Neural cell (in vitro differentiated cells): ENCODE measurements at regions not wholly inside any gene's neighbourhood (a gene's known extent, or its start where the extent isn't known, plus 50 kb on each side); places are given as distances from the start of the nearest gene placed in this dataset.

Experiments
- H2AFZ ChIP-seq: fragments of 200-600, 300-800 bp; sonication (generic), shearing (Covaris generic); 2 replicates; pipeline ENCODE4 v1.6.0; 2014; ENCODE audit warnings: low read depth, mild to moderate bottlenecking, antibody characterized with exemption, low read length, moderate library complexity
- H3F3A ChIP-seq: fragments of 200-600 bp; shearing (Covaris generic); 2 replicates; pipeline ENCODE4 v1.6.1; 2016; ENCODE audit warnings: mild to moderate bottlenecking, moderate library complexity, mixed read lengths, antibody characterized with exemption, low read length; ENCODE audit not compliant: insufficient read depth, poor library complexity, severe bottlenecking
- H3K27ac ChIP-seq: fragments of 200-600, 300-800 bp; sonication (generic), shearing (Covaris generic); 2 replicates; pipeline ENCODE4 v1.5.1; 2014; ENCODE audit warnings: mild to moderate bottlenecking, low read length, moderate library complexity
- H3K27me3 ChIP-seq: fragments of 300-800, 200-600 bp; sonication (generic), shearing (Covaris generic); 2 replicates; pipeline ENCODE4 v1.6.0; 2014; ENCODE audit warnings: mild to moderate bottlenecking, low read depth, low read length, moderate library complexity; ENCODE audit not compliant: insufficient read depth
- H3K36me3 ChIP-seq: fragments of 300-800, 200-600 bp; sonication (generic), shearing (Covaris generic); 2 replicates; pipeline ENCODE4 v1.5.1; 2014; ENCODE audit warnings: mild to moderate bottlenecking, antibody characterized with exemption, low read length, moderate library complexity; ENCODE audit not compliant: insufficient read depth
- H3K4me2 ChIP-seq: fragments of 300-800, 200-600 bp; sonication (generic), shearing (Covaris generic); 2 replicates; pipeline ENCODE4 v1.6.0; 2014; ENCODE audit warnings: mild to moderate bottlenecking, low read length
- H3K4me3 ChIP-seq: fragments of 300-800, 200-600 bp; sonication (generic), shearing (Covaris generic); 2 replicates; pipeline ENCODE4 v1.5.1; 2014; ENCODE audit warnings: mild to moderate bottlenecking, low read length, moderate library complexity
- H3K79me2 ChIP-seq: fragments of 200-600 bp; shearing (Covaris generic); replicated peaks from 2 replicates; pipeline ENCODE4 v1.6.0; 2014; ENCODE audit warnings: mild to moderate bottlenecking, low read length, moderate library complexity; ENCODE audit not compliant: insufficient read depth
- H3K9ac ChIP-seq: fragments of 300-800, 200-600 bp; sonication (generic), shearing (Covaris generic); 2 replicates; pipeline ENCODE4 v1.6.1; 2016; ENCODE audit warnings: mild to moderate bottlenecking, low read length, mixed read lengths
- H3K9me2 ChIP-seq: fragments of 200-600 bp; shearing (Covaris generic); 2 replicates; pipeline ENCODE4 v1.6.1; 2016; ENCODE audit warnings: mild to moderate bottlenecking, low read length, mixed read lengths; ENCODE audit not compliant: insufficient read depth
- H3K9me3 ChIP-seq: fragments of 200-600, 300-800 bp; sonication (generic), shearing (Covaris generic); 2 replicates; pipeline ENCODE4 v1.6.1; 2016; ENCODE audit warnings: mild to moderate bottlenecking, mixed run types, low read length, moderate library complexity, mixed read lengths
- H4K20me1 ChIP-seq: fragments of 200-600 bp; shearing (Covaris generic); 2 replicates; pipeline ENCODE4 v1.6.1; 2016; ENCODE audit warnings: mild to moderate bottlenecking, mixed run types; ENCODE audit not compliant: insufficient read depth
- EP300 ChIP-seq: fragments of 450-650 bp; conservative IDR thresholded peaks from 2 replicates; pipeline ENCODE4 v1.6.1; 2014; ENCODE audit warnings: antibody characterized with exemption, mild to moderate bottlenecking, moderate library complexity; ENCODE audit not compliant: poor library complexity, severe bottlenecking
- EZH2 ChIP-seq: fragments of 200-600, 300-800 bp; shearing (Covaris generic), sonication (generic); IDR thresholded peaks from 2 replicates; pipeline ENCODE4 v1.6.1; 2014; ENCODE audit warnings: antibody characterized with exemption, low read length, borderline replicate concordance, mild to moderate bottlenecking; ENCODE audit not compliant: insufficient read depth, poor library complexity, severe bottlenecking
- MXI1 ChIP-seq: fragments of 450-650 bp; conservative IDR thresholded peaks from 2 replicates; pipeline ENCODE4 v1.6.1; 2014; ENCODE audit warnings: antibody characterized with exemption, mild to moderate bottlenecking; ENCODE audit not compliant: poor library complexity, severe bottlenecking
- POLR2AphosphoS5 ChIP-seq: IDR thresholded peaks from 2 replicates; pipeline ENCODE4 v1.6.1; 2012
- RAD21 ChIP-seq: fragments of 450-650 bp; conservative IDR thresholded peaks from 2 replicates; pipeline ENCODE4 v1.6.1; 2014; ENCODE audit warnings: antibody characterized with exemption, mild to moderate bottlenecking, moderate library complexity
- REST ChIP-seq: IDR thresholded peaks from 2 replicates; pipeline ENCODE4 v1.6.1; 2012; ENCODE audit warnings: borderline replicate concordance
- SMC3 ChIP-seq: fragments of 450-650 bp; conservative IDR thresholded peaks from 2 replicates; pipeline ENCODE4 v1.6.1; 2014; ENCODE audit warnings: antibody characterized with exemption, mild to moderate bottlenecking, moderate library complexity; ENCODE audit not compliant: poor library complexity
- TAF1 ChIP-seq: IDR thresholded peaks from 2 replicates; pipeline ENCODE4 v1.6.1; 2012; ENCODE audit warnings: low read depth
- TF ChIP-seq, protein P1 (sequence below): fragments of 450-650 bp; IDR thresholded peaks from 2 replicates; pipeline ENCODE4 v1.5.1; 2014; ENCODE audit warnings: antibody characterized with exemption, mild to moderate bottlenecking, moderate library complexity; ENCODE audit not compliant: poor library complexity, severe bottlenecking

DNA sequence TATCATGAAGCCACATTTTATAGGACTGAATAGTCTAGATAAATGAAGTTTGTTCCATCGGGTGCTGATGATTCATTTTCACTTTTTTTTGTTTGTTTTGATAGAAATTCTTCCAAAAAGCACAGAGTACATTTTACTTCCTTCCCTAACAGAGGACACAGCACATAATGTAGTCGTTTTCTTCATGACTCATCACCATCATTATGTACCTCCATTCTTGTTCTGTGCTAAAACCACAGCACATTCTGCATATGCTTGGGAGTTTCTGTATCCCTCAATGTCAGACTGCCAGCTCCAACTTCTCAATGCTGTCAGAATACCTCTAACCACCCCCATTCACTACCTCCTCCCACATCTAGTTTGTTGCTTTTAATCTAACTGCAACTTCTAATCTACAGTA lies 1004.9 kb upstream of the ADGRB3 start:
- Histone ChIP-seq H3F3A (no peaks in the 10 kb centered on the region), H3K4me2 (no peak overlapping the region), H3K9me3 (no peaks in the 10 kb centered on the region), H3K79me2 (no peaks in the 10 kb centered on the region), H3K27me3 (no peaks in the 10 kb centered on the region), H3K27ac (no peak overlapping the region), H3K9ac (no peak overlapping the region), H3K4me3 (no peak overlapping the region), H2AFZ (no peak overlapping the region), H3K9me2 (no peaks in the 10 kb centered on the region), H4K20me1 (no peaks in the 10 kb centered on the region), H3K36me3 (no peaks in the 10 kb centered on the region)
- TF ChIP-seq EP300 (no peak), MXI1 (no peak), POLR2AphosphoS5 (no peak), RAD21 (no peak), REST (no peak), TAF1 (no peak), SMC3 (no peak), EZH2 (no peak)
- TF ChIP-seq, protein P1, sequence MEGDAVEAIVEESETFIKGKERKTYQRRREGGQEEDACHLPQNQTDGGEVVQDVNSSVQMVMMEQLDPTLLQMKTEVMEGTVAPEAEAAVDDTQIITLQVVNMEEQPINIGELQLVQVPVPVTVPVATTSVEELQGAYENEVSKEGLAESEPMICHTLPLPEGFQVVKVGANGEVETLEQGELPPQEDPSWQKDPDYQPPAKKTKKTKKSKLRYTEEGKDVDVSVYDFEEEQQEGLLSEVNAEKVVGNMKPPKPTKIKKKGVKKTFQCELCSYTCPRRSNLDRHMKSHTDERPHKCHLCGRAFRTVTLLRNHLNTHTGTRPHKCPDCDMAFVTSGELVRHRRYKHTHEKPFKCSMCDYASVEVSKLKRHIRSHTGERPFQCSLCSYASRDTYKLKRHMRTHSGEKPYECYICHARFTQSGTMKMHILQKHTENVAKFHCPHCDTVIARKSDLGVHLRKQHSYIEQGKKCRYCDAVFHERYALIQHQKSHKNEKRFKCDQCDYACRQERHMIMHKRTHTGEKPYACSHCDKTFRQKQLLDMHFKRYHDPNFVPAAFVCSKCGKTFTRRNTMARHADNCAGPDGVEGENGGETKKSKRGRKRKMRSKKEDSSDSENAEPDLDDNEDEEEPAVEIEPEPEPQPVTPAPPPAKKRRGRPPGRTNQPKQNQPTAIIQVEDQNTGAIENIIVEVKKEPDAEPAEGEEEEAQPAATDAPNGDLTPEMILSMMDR: no peak

DNA sequence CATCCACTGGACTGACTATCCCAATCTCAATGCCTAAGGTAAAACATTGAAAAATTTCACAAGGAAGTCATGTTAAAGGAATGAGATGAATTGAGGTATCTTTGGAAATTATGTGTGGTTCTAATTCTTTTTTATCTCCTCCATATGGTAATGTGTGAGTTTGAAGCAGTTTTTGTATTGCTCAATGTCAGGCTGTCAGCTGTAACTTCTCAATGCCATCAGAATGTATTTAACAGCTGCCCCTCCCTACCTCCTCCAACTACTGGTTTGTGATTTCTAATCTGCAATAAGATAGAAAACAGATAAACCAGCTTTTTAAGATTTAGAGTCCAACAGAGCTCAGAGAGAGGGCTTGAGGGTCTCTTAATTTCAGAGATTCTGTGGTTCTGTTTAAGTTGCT lies 1005.8 kb upstream of the ADGRB3 start:
- no peak for TF ChIP-seq EP300
- TF ChIP-seq TAF1: no peak
- TF ChIP-seq RAD21: no peak
- TF ChIP-seq REST: no peak
- TF ChIP-seq, protein P1: no peak
- H3K4me2 ChIP-seq: no peak overlapping the region

More for the DNA sequence above, 1005.8 kb upstream of the ADGRB3 start:
- no peaks in the 10 kb centered on the region for H3K9me3 ChIP-seq
- H3K9me2 ChIP-seq: no peaks in the 10 kb centered on the region
- H3K27ac ChIP-seq: no peak overlapping the region
- H4K20me1 ChIP-seq: no peaks in the 10 kb centered on the region
- no peaks in the 10 kb centered on the region for H3K36me3 ChIP-seq
- no peaks in the 10 kb centered on the region for H3F3A ChIP-seq
- H3K9ac ChIP-seq: no peak overlapping the region
- H3K79me2 ChIP-seq: no peaks in the 10 kb centered on the region
- H3K4me3 ChIP-seq: no peak overlapping the region
- no peak overlapping the region for H2AFZ ChIP-seq
- no peaks in the 10 kb centered on the region for H3K27me3 ChIP-seq
